HCT116 (cell line): ENCODE measurements at regions not wholly inside any gene's neighbourhood (a gene's known extent, or its start where the extent isn't known, plus 50 kb on each side); places are given as distances from the start of the nearest gene placed in this dataset.

Experiments used
- ATAC-seq: fragments of 200-7000 bp; cut with Tn5 transposase; 2 replicates; pipeline ENCODE4 v1.9.1; 2020; ENCODE audit warnings: mild to moderate bottlenecking, moderate library complexity
- BruUV-seq: library from RNA; stranded (reverse); fragments of 400-500 nt; replicated peaks from 2 replicates; lab custom pipeline; 2021; lab: Mats Ljungman, UMichigan
- CTCF ChIA-PET: fragments of 300-600 bp; sonication (Branson Sonifier 250); formaldehyde crosslinking; loops from one replicate; lab custom pipeline; 2021; ENCODE audit warnings: antibody characterized with exemption; lab: Charles Lee
- POLR2A ChIA-PET: fragments of 300-600, 350-600 bp; sonication (Branson Sonifier 250); formaldehyde crosslinking; loops from one replicate; lab custom pipeline; 2021; ENCODE audit warnings: antibody characterized with exemption; lab: Charles Lee
- RAD21 ChIA-PET, 2 experiments: fragments of 300-600 bp; sonication (Branson Sonifier 250); formaldehyde crosslinking; loops; one replicate each; lab custom pipeline; 2023; ENCODE audit warnings: low total read pairs in 2 of 2; ENCODE audit not compliant: uncharacterized antibody in 2 of 2, unreplicated experiment in 2 of 2, low non-redundant PET in 1 of 2; lab: Charles Lee
- DNase-seq: peaks from one replicate; pipeline ENCODE4 v3.0.0-alpha.2; 2010; ENCODE audit warnings: low read depth, low spot score
- H2AFZ ChIP-seq: fragments of 200-600 bp; shearing (Covaris generic), sonication (generic); 2 replicates; pipeline ENCODE4 v1.6.1; 2017; ENCODE audit warnings: low read depth, mixed run types, mixed read lengths, antibody characterized with exemption, low read length; ENCODE audit not compliant: poor library complexity, severe bottlenecking
- H3K27ac ChIP-seq: 2 replicates; pipeline ENCODE4 v1.5.1; 2012; ENCODE audit warnings: low read depth, low read length
- H3K27me3 ChIP-seq: fragments of 200-600 bp; sonication (generic); 2 replicates; pipeline ENCODE4 v1.6.1; 2016; ENCODE audit warnings: mixed run types, low read length, mixed read lengths; ENCODE audit not compliant: insufficient read depth
- H3K36me3 ChIP-seq, 2 experiments: fragments of 200-500 bp in 1 of 2; fragments of 200-600 bp in 1 of 2; sonication (Bioruptor generic) in 1 of 2; sonication (generic) in 1 of 2; 2 replicates each; pipeline versions ENCODE4 v1.5.1 to v1.6.1; 2014 to 2016; ENCODE audit warnings: low read length in 2 of 2, inconsistent platforms in 1 of 2, mixed read lengths in 1 of 2, mixed run types in 1 of 2; ENCODE audit not compliant: insufficient read depth in 2 of 2, control insufficient read depth in 1 of 2
- H3K4me1 ChIP-seq, 2 experiments: fragments of 200-600 bp in 1 of 2; sonication (generic) in 1 of 2; 2 replicates each; pipeline versions ENCODE4 v1.5.1 to v1.6.1; 2012 to 2017; ENCODE audit warnings: low read length in 2 of 2, inconsistent platforms in 1 of 2, mild to moderate bottlenecking in 1 of 2, mixed read lengths in 1 of 2, mixed run types in 1 of 2, moderate library complexity in 1 of 2; ENCODE audit not compliant: insufficient read depth in 2 of 2, control insufficient read depth in 1 of 2
- H3K4me2 ChIP-seq: fragments of 200-600 bp; sonication (generic); 2 replicates; pipeline ENCODE4 v1.6.1; 2017; ENCODE audit warnings: mixed run types, low read length, mixed read lengths
- H3K4me3 ChIP-seq, 2 experiments: fragments of 200-600 bp in 1 of 2; sonication (generic) in 1 of 2; replicated peaks in 1 of 2; 2 replicates each; pipeline ENCODE4 v1.5.1; 2011 to 2016; ENCODE audit warnings: low read length in 2 of 2, control low read depth in 1 of 2, low read depth in 1 of 2, mild to moderate bottlenecking in 1 of 2, mixed read lengths in 1 of 2, mixed run types in 1 of 2
- H3K79me2 ChIP-seq: fragments of 200-600 bp; sonication (generic); 2 replicates; pipeline ENCODE4 v1.6.1; 2017; ENCODE audit warnings: mild to moderate bottlenecking, mixed run types, low read length, moderate library complexity, mixed read lengths; ENCODE audit not compliant: insufficient read depth
- H3K9ac ChIP-seq: fragments of 200-600 bp; sonication (generic); 2 replicates; pipeline ENCODE4 v1.6.1; 2016; ENCODE audit warnings: low read length, mixed read lengths
- H3K9me2 ChIP-seq: fragments of 200-600 bp; sonication (generic), shearing (Covaris generic); 2 replicates; pipeline ENCODE4 v1.6.1; 2017; ENCODE audit warnings: mixed run types, mild to moderate bottlenecking, moderate library complexity; ENCODE audit not compliant: insufficient read depth
- H3K9me3 ChIP-seq, 2 experiments: fragments of 200-500 bp in 1 of 2; fragments of 200-600 bp in 1 of 2; sonication (Bioruptor generic) in 1 of 2; sonication (generic) in 1 of 2; 2 replicates each; pipeline ENCODE4 v1.6.1; 2014 to 2017; ENCODE audit warnings: low read length in 2 of 2, mixed read lengths in 2 of 2, inconsistent platforms in 1 of 2, low read depth in 1 of 2, mild to moderate bottlenecking in 1 of 2, mixed run types in 1 of 2, moderate library complexity in 1 of 2; ENCODE audit not compliant: control insufficient read depth in 1 of 2, insufficient read depth in 1 of 2
- H4K20me1 ChIP-seq: fragments of 200-600 bp; sonication (generic), shearing (Covaris generic); 2 replicates; pipeline ENCODE4 v1.6.1; 2017; ENCODE audit warnings: mixed run types, mild to moderate bottlenecking, moderate library complexity; ENCODE audit not compliant: insufficient read depth
- CBX3 ChIP-seq: IDR thresholded peaks from 2 replicates; pipeline ENCODE4 v1.6.1; 2012; ENCODE audit warnings: low read depth
- CEBPB ChIP-seq: IDR thresholded peaks from 2 replicates; pipeline ENCODE4 v1.6.1; 2012; ENCODE audit warnings: low read depth
- EZH2 ChIP-seq: fragments of 200-600 bp; sonication (generic); IDR thresholded peaks from 2 replicates; pipeline ENCODE4 v1.6.1; 2017; ENCODE audit warnings: antibody characterized with exemption, mixed run types
- FOSL1 ChIP-seq: IDR thresholded peaks from 2 replicates; pipeline ENCODE4 v1.6.1; 2012; ENCODE audit warnings: low read depth
- JUND ChIP-seq: IDR thresholded peaks from 2 replicates; pipeline ENCODE4 v1.6.1; 2012
- MAX ChIP-seq: IDR thresholded peaks from 2 replicates; pipeline ENCODE4 v1.6.1; 2012
- POLR2AphosphoS5 ChIP-seq: IDR thresholded peaks from 2 replicates; pipeline ENCODE4 v1.6.1; 2011; ENCODE audit warnings: mild to moderate bottlenecking, low read depth, low read length, moderate library complexity
- RAD21 ChIP-seq: IDR thresholded peaks from 2 replicates; pipeline ENCODE4 v1.6.1; 2012; ENCODE audit warnings: low read depth, mild to moderate bottlenecking
- SRF ChIP-seq: IDR thresholded peaks from 2 replicates; pipeline ENCODE4 v1.6.1; 2012; ENCODE audit warnings: low read depth
- TCF7L2 ChIP-seq: IDR thresholded peaks from 2 replicates; pipeline ENCODE4 v1.7.0; 2011; ENCODE audit warnings: borderline replicate concordance, inconsistent platforms; ENCODE audit not compliant: insufficient read depth, insufficient read length; ENCODE audit errors: extremely low read depth
- YY1 ChIP-seq: IDR thresholded peaks from 2 replicates; pipeline ENCODE4 v1.6.1; 2011; ENCODE audit warnings: low read length, low read depth, moderate library complexity, mild to moderate bottlenecking; ENCODE audit not compliant: insufficient replicate concordance; ENCODE audit errors: extremely low read depth
- ZBTB33 ChIP-seq: IDR thresholded peaks from 2 replicates; pipeline ENCODE4 v1.6.1; 2011; ENCODE audit warnings: mild to moderate bottlenecking, low read length, moderate library complexity; ENCODE audit not compliant: insufficient replicate concordance; ENCODE audit errors: extremely low read depth
- ZFX ChIP-seq: fragments of 450-650 bp; IDR thresholded peaks from 2 replicates; pipeline ENCODE4 v1.6.1; 2017
- intact Hi-C: fragments of 100-400 bp; cut with micrococcal nuclease; formaldehyde crosslinking; loops from 2 replicates; pipeline ENCODE4 v1.10.0; 2022
- TF ChIP-seq, protein P1 (sequence below), 3 experiments: fragments of 200-600 bp in 1 of 3; sonication (generic) in 1 of 3; IDR thresholded peaks in 2 of 3; conservative IDR thresholded peaks in 1 of 3; 2 replicates each; pipeline ENCODE4 v1.5.1; 2012 to 2017; ENCODE audit warnings: low read depth in 2 of 3, low read length in 2 of 3, antibody characterized with exemption in 1 of 3, borderline replicate concordance in 1 of 3, control low read depth in 1 of 3, mild to moderate bottlenecking in 1 of 3, mixed read lengths in 1 of 3, mixed run types in 1 of 3, moderate library complexity in 1 of 3; ENCODE audit not compliant: insufficient read depth in 1 of 3
- TF ChIP-seq, protein P2 (sequence below): IDR thresholded peaks from 2 replicates; pipeline ENCODE4 v1.6.1; 2012
- TF ChIP-seq, protein P3 (sequence below): IDR thresholded peaks from 2 replicates; pipeline ENCODE4 v1.6.1; 2012; ENCODE audit warnings: low read depth

GRCh38 chr3:13950042-13950441 lies 70.2 kb upstream of the WNT7A start:
- ATAC-seq: no peak
- H3K79me2 ChIP-seq: no peaks in the 10 kb centered on the region
- H3K4me1 ChIP-seq: no peaks in the 10 kb centered on the region
- DNase-seq: no peak
- no peaks in the 10 kb centered on the region for H3K9me3 ChIP-seq
- CTCF ChIA-PET: no interaction called here
- no peak overlapping the region for H3K9ac ChIP-seq
- POLR2A ChIA-PET: no interaction called here
- H2AFZ ChIP-seq: no peak overlapping the region
- TF ChIP-seq, protein P1, sequence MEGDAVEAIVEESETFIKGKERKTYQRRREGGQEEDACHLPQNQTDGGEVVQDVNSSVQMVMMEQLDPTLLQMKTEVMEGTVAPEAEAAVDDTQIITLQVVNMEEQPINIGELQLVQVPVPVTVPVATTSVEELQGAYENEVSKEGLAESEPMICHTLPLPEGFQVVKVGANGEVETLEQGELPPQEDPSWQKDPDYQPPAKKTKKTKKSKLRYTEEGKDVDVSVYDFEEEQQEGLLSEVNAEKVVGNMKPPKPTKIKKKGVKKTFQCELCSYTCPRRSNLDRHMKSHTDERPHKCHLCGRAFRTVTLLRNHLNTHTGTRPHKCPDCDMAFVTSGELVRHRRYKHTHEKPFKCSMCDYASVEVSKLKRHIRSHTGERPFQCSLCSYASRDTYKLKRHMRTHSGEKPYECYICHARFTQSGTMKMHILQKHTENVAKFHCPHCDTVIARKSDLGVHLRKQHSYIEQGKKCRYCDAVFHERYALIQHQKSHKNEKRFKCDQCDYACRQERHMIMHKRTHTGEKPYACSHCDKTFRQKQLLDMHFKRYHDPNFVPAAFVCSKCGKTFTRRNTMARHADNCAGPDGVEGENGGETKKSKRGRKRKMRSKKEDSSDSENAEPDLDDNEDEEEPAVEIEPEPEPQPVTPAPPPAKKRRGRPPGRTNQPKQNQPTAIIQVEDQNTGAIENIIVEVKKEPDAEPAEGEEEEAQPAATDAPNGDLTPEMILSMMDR (IDR thresholded peaks at IDR 0.05 in 2 of 3, conservative IDR thresholded peaks at IDR 0.05 in 1 of 3; ENCODE audit: borderline replicate concordance in 1 of 3, insufficient read depth in 1 of 3, low read depth in 2 of 3, low read length in 2 of 3): no peak
- no peak for TF ChIP-seq CEBPB
- TF ChIP-seq JUND: no peak
- TF ChIP-seq SRF: no peak
- TF ChIP-seq ZBTB33: no peak
- TF ChIP-seq YY1: no peak
- TF ChIP-seq, protein P2, sequence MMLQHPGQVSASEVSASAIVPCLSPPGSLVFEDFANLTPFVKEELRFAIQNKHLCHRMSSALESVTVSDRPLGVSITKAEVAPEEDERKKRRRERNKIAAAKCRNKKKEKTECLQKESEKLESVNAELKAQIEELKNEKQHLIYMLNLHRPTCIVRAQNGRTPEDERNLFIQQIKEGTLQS: no peak
- no peak for TF ChIP-seq EZH2
- TF ChIP-seq, protein P3, sequence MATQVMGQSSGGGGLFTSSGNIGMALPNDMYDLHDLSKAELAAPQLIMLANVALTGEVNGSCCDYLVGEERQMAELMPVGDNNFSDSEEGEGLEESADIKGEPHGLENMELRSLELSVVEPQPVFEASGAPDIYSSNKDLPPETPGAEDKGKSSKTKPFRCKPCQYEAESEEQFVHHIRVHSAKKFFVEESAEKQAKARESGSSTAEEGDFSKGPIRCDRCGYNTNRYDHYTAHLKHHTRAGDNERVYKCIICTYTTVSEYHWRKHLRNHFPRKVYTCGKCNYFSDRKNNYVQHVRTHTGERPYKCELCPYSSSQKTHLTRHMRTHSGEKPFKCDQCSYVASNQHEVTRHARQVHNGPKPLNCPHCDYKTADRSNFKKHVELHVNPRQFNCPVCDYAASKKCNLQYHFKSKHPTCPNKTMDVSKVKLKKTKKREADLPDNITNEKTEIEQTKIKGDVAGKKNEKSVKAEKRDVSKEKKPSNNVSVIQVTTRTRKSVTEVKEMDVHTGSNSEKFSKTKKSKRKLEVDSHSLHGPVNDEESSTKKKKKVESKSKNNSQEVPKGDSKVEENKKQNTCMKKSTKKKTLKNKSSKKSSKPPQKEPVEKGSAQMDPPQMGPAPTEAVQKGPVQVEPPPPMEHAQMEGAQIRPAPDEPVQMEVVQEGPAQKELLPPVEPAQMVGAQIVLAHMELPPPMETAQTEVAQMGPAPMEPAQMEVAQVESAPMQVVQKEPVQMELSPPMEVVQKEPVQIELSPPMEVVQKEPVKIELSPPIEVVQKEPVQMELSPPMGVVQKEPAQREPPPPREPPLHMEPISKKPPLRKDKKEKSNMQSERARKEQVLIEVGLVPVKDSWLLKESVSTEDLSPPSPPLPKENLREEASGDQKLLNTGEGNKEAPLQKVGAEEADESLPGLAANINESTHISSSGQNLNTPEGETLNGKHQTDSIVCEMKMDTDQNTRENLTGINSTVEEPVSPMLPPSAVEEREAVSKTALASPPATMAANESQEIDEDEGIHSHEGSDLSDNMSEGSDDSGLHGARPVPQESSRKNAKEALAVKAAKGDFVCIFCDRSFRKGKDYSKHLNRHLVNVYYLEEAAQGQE: no peak
- no peak for TF ChIP-seq MAX
- TF ChIP-seq POLR2AphosphoS5: no peak
- TF ChIP-seq ZFX: no peak
- no peak for TF ChIP-seq TCF7L2
- TF ChIP-seq FOSL1: no peak
- no peak for TF ChIP-seq CBX3
- TF ChIP-seq RAD21: no peak
- H3K36me3 ChIP-seq: no peaks in the 10 kb centered on the region
- intact Hi-C loops: no loop called here
- no peaks in the 10 kb centered on the region for H4K20me1 ChIP-seq
- H3K27ac ChIP-seq: no peak overlapping the region
- RAD21 ChIA-PET: no interaction called here
- no peaks in the 10 kb centered on the region for H3K9me2 ChIP-seq
- H3K27me3 ChIP-seq: peaks cover 4% of the 10 kb centered on the region; the same call in 1 of the 2 replicates
- BruUV-seq: no TSS peak
- H3K4me3 ChIP-seq: no peak overlapping the region
- H3K4me2 ChIP-seq: no peak overlapping the region
